Breast epithelium (tissue), 4 donors: ENCODE measurements at regions not wholly inside any gene's neighbourhood (a gene's known extent, or its start where the extent isn't known, plus 50 kb on each side); places are given as distances from the start of the nearest gene placed in this dataset.

ENCODE experiments used
- DNase-seq, 2 donors: peaks; one replicate each; pipeline ENCODE4 v3.0.0-alpha.2; 2019; ENCODE audit warnings: low spot score in 2 of 2
- H3K27ac ChIP-seq, 2 donors: fragments of 200-600 bp; sonication (generic) in 1 of 2; one replicate each; pipeline ENCODE4 v1.5.1; 2016 to 2019; ENCODE audit warnings: mild to moderate bottlenecking in 1 of 2
- H3K27me3 ChIP-seq, 2 donors: fragments of 200-600 bp; sonication (generic) in 1 of 2; one replicate each; pipeline versions ENCODE4 v1.5.1 to v1.6.0; 2017 to 2019; ENCODE audit warnings: control low read depth in 1 of 2, mild to moderate bottlenecking in 1 of 2
- H3K36me3 ChIP-seq: fragments of 200-600 bp; one replicate; pipeline ENCODE4 v1.5.1; 2019
- H3K4me1 ChIP-seq, 2 donors: fragments of 200-600 bp; sonication (generic); one replicate each; pipeline ENCODE4 v1.5.1; 2016 to 2019; ENCODE audit warnings: control low read depth in 1 of 2
- H3K4me3 ChIP-seq, 3 donors: fragments of 200-600 bp; sonication (generic); 1 replicate in 2 of 3; 2 replicates in 1 of 3; pipeline ENCODE4 v1.5.1; 2016 to 2019; ENCODE audit warnings: mild to moderate bottlenecking in 3 of 3, moderate library complexity in 2 of 3
- H3K9me3 ChIP-seq, 2 donors: fragments of 200-600 bp; sonication (generic) in 1 of 2; one replicate each; pipeline ENCODE4 v1.5.1; 2016 to 2019; ENCODE audit warnings: control low read depth in 1 of 2
- POLR2A ChIP-seq: fragments of 450-650 bp; IDR thresholded peaks from one replicate; pipeline ENCODE4 v1.6.1; 2016; ENCODE audit warnings: antibody characterized with exemption, mild to moderate bottlenecking, moderate library complexity
- POLR2AphosphoS5 ChIP-seq, 3 donors: sonication (generic); formaldehyde crosslinking; IDR thresholded peaks; one replicate each; pipeline ENCODE4 v1.6.1; 2017; ENCODE audit warnings: antibody characterized with exemption in 3 of 3
- intact Hi-C: fragments of 100-400 bp; cut with DNase I; formaldehyde crosslinking; loops from one replicate; pipeline ENCODE4 v1.15.1; 2023; ENCODE audit warnings: low total_unique reads
- TF ChIP-seq, protein P1 (sequence below), 3 donors: fragments of 450-650 bp; IDR thresholded peaks; one replicate each; pipeline ENCODE4 v1.5.1; 2016 to 2017; ENCODE audit warnings: antibody characterized with exemption in 3 of 3, mild to moderate bottlenecking in 3 of 3, moderate library complexity in 3 of 3

DNA sequence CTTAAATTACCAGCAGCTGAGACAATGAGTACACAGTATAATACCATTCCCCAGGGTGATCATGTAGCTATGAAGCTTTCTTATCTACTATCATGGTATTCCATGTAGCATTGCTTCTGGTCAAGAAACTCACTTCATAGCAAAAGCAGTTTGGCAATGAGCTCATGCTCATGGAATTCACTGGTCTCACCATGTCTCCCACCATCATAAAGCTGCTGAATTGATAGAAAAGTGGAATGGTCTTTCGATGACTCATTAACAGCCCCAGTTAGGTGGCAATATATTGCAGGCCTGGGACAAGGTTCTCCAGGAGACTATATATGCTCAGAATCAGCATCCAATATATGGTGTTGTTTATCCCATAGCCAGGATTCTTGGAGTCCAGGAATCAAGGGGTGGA, 553.7 kb downstream of the FOXG1 start:
- Histone ChIP-seq H3K36me3 (no peaks in the 10 kb centered on the region), H3K27me3 (no peaks in the 10 kb centered on the region), H3K9me3 (no peaks in the 10 kb centered on the region), H3K4me3 (no peak overlapping the region), H3K27ac (no peak overlapping the region), H3K4me1 (no peaks in the 10 kb centered on the region)
- intact Hi-C loops, result no loop called here
- TF ChIP-seq, protein P1, sequence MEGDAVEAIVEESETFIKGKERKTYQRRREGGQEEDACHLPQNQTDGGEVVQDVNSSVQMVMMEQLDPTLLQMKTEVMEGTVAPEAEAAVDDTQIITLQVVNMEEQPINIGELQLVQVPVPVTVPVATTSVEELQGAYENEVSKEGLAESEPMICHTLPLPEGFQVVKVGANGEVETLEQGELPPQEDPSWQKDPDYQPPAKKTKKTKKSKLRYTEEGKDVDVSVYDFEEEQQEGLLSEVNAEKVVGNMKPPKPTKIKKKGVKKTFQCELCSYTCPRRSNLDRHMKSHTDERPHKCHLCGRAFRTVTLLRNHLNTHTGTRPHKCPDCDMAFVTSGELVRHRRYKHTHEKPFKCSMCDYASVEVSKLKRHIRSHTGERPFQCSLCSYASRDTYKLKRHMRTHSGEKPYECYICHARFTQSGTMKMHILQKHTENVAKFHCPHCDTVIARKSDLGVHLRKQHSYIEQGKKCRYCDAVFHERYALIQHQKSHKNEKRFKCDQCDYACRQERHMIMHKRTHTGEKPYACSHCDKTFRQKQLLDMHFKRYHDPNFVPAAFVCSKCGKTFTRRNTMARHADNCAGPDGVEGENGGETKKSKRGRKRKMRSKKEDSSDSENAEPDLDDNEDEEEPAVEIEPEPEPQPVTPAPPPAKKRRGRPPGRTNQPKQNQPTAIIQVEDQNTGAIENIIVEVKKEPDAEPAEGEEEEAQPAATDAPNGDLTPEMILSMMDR (IDR thresholded peaks at IDR 0.05), result no peak
- TF ChIP-seq POLR2AphosphoS5 (IDR thresholded peaks at IDR 0.05) (no peak), POLR2A (no peak)
- DNase-seq, result no peak

DNA sequence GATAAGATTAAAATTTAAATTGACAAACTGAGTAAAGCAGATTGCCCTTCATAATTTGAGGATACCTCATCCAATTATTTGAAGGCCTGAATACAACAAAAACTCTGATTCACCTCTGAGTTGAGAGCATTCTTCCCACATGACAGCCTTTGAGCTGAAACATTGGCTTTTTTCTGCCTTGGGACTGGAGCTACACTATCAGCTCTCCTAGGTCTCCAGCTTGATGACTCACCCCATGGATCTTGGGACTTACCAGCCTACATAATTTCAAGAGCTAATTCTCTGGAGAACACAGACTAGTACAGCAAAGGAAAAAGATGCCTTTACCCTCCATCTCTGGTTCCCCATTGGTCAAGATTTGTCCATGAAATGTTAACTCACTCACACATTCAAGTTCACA, 555.1 kb downstream of the FOXG1 start:
- Histone ChIP-seq H3K4me1 (no peaks in the 10 kb centered on the region), H3K27ac (no peak overlapping the region), H3K4me3 (no peak overlapping the region), H3K36me3 (no peaks in the 10 kb centered on the region), H3K27me3 (no peaks in the 10 kb centered on the region), H3K9me3 (no peaks in the 10 kb centered on the region)
- TF ChIP-seq, protein P1 (IDR thresholded peaks at IDR 0.05), result no peak
- intact Hi-C loops, result no loop called here
- DNase-seq, result no peak

DNA sequence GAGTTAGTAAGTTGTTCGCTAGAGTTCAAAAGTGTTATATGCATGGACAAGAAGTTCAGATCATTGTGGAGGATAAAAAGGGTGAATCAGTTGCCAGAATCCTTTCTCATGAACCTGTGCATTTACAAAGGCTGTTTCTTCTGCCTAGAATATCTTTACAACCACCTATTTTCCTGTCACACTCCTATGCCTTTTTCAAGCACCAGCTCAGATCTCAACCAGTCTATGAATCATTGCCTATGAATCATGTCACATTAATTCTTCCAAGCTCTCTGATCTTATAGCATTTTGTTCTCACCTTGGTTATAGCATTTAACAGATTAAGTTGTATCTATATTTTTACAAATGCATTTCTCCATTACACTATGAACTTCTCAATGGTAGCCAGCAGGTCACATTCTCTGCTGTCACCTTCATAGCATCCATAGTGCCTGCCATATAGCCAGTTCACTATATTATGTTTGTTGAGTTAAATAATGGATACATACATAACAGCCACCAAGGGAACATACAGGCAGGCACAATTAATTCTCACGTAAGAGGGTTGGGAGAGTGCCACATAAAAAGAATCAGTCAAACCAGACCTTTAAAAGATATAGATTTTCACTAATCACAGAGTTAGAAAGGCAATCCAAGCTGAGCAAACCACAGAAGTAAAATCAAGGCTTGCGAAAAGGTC, 573.0 kb downstream of the FOXG1 start:
- H3K4me1 ChIP-seq, result no peaks in the 10 kb centered on the region
- H3K9me3 ChIP-seq, result no peaks in the 10 kb centered on the region
- DNase-seq, result no peak
- intact Hi-C loops, result loop anchor here (5.0 kb wide), 1 partner anchor 923 kb away; no protein-coding TSS in a partner anchor
- no peaks in the 10 kb centered on the region for H3K36me3 ChIP-seq
- no peaks in the 10 kb centered on the region for H3K27me3 ChIP-seq
- TF ChIP-seq, protein P1 (IDR thresholded peaks at IDR 0.05), result no peak
- TF ChIP-seq POLR2AphosphoS5 (IDR thresholded peaks at IDR 0.05) (no peak), POLR2A (no peak)
- H3K27ac ChIP-seq, result no peak overlapping the region
- no peak overlapping the region for H3K4me3 ChIP-seq

DNA sequence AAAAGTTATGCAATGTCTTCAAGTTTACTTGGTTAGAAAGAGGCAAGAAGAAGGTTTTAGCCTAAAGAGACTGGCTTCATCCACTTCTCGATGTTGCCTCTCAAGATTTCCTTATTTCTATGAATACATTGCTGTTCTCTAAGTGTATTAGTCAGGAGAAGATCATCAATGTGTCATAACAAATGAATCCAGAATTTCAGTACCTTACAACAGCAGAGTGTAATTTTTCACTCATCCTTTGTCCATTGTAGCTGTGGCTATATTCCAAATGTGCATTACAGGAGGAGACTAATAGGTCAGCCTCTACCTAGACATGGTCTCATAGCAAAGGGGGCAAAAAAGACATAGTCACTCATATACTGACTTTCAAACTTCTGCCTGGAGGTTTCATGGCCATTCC, 579.1 kb downstream of the PRKD1 start:
- Histone ChIP-seq H3K27ac (no peak overlapping the region), H3K4me1 (no peaks in the 10 kb centered on the region), H3K36me3 (no peaks in the 10 kb centered on the region), H3K4me3 (no peak overlapping the region), H3K27me3 (no peaks in the 10 kb centered on the region), H3K9me3 (no peaks in the 10 kb centered on the region)
- no peak for TF ChIP-seq POLR2A
- TF ChIP-seq, protein P1 (IDR thresholded peaks at IDR 0.05), result no peak
- no peak for TF ChIP-seq POLR2AphosphoS5 (IDR thresholded peaks at IDR 0.05)
- DNase-seq, result no peak
- intact Hi-C loops, result no loop called here

DNA sequence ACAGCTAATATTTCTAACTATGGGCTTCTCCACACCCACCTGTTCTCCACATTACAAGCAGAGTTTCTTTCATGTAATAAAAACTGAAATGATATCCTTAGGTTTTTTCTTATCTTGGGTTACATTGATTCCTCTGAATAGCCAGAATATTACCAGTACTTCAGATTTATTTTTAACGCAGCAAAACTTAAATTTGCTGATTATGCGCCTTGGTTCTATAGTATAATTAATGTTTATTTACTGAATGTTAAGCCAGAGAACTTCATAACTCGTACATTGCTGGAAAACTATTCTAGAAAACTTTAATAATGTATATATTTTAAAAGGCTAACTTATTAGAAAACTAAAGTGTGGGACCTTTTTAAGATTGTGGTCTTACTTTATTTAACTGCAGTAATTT, 577.2 kb downstream of the PRKD1 start:
- TF ChIP-seq POLR2A, result no peak
- TF ChIP-seq POLR2AphosphoS5 (IDR thresholded peaks at IDR 0.05), result no peak
- TF ChIP-seq, protein P1 (IDR thresholded peaks at IDR 0.05), result no peak
- H3K36me3 ChIP-seq, result no peaks in the 10 kb centered on the region
- no peak overlapping the region for H3K4me3 ChIP-seq
- no peaks in the 10 kb centered on the region for H3K4me1 ChIP-seq
- no peaks in the 10 kb centered on the region for H3K27me3 ChIP-seq
- no peaks in the 10 kb centered on the region for H3K9me3 ChIP-seq
- DNase-seq, result no peak
- no peak overlapping the region for H3K27ac ChIP-seq
- intact Hi-C loops, result no loop called here
